NCI-H1105 treated with DMSO at 0.1 percent for 48 hours (cell line): ENCODE measurements at regions not wholly inside any gene's neighbourhood (a gene's known extent, or its start where the extent isn't known, plus 50 kb on each side); places are given as distances from the start of the nearest gene placed in this dataset.

ENCODE experiments used
- DNase-seq: peaks from one replicate; lab custom pipeline; 2025; lab: John Stamatoyannopoulos, UW

GRCh38 chr1:165025805-165026204 is 330.7 kb downstream of the LMX1A start:
- no peak for DNase-seq

- no peak for DNase-seq
Measured at GRCh38 chr1:165014753-165015152, 341.8 kb downstream of the LMX1A start.

GRCh38 chr1:165011991-165012531 is 344.5 kb downstream of the LMX1A start:
- no peak for DNase-seq

DNA sequence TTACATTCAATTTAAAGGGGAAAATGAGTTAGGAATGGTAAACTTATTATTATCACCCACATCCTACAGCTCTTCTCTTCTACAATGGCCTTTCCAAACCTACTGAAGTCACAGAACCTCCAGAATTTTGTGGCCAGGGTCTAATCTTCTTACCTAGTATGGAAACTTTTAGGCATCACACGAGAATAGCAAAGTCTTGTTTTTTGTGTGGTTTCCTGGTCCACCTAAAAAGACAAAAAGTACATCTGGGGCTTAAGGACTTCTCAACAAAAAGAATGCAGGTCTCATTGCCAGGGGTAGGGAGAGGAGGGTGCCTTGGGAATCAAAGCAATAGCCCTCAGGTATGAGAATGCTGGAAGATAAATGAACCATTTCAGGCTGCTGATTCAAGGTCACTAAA is 345.3 kb downstream of the LMX1A start:
- no peak for DNase-seq

DNA sequence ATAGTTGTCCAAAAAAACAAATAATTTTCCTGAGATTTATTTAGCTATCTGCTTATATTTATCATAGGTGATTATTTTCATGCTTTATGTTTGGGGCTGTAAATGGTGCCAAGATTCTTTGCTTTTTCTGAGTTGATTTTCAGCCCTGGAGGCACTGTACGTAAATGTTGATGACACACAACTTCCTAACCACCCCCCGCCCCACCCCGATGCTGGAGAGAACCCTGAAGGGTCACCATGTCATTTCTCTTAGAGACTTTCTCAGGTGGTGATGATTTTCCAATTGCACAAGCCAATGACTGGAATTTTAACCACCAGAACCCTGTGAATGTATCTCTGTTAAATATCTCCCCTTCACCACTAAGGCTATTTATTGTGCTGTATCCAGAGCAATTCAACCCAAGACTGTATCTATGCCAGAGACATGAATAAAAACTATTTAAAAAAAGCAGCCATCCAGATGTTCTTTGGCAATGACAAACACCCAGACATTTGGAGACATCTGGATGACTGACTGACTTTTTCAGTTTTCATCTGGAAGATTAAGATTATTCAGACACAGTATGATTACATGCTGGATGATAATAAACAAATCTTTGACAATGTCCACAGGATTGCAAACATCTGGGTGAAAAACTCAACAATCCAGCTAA is 346.0 kb downstream of the LMX1A start:
- DNase-seq = no peak

DNA sequence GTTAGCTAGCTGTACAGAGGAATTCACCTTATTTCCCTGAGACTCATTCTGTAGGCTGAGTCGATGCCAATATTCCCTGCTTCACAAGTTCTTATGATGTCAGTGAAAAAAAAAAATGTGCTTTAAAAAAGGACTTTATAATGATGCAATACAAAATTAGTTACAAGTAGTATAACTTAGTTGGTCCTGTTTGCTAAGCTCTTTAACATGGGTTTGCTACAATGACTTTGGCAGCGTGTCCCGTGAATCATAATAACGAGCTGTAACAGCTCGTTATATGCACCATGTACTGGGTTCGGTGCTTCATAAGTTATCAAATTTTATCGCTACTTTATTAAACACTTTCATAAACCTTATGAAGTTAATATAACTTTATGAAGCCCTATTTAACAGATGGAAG is 349.7 kb downstream of the LMX1A start:
- DNase-seq = no peak

DNA sequence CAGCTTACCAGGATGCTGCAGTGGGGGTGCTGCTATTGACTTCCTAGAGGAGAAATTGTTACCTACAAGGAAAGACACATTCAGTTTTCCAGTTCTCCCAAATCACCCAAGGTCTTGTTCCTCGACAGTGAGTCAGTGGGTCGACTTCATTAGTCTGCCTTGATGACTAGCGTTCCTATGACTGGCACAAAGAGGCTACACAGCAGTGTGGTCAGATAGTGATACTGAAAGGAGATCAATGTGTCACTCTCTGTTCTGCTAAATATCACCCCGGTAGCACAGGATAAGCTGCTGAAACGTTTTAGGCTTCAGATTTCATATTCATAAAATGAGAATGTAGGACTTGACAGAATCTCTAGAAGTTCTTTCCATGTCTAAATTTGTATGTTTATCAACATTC is 357.4 kb downstream of the LMX1A start:
- DNase-seq = no peak

DNA sequence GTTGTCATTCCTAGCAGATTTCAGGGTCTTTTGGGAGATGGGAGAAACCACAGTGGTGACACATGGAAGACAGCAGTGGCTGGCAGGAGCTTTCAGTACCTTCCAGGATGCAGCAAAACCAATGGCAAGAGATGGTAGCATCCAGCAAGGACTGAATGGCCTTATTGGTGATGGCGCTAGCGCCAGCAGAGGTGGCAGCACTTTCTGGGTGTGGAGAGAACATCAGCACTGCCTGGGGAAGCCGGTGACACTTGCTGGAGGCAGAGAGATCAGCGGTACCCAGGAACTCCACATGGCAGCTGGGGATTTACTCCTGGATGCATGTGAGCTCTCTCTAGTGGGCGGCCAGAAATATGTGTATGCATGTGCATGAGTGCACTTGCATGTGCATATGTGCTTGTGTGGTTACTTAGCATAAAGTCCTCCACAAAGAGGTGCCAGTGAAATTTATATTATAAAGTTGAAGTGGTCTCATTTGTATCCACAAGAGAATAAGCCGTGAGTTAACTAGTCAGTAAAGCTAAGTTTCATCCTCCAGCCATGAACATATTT is 364.7 kb downstream of the LMX1A start:
- DNase-seq = no peak

- DNase-seq = no peak
Measured at GRCh38 chr1:164983023-164983650, 373.4 kb downstream of the LMX1A start.

- no peak for DNase-seq
Measured at GRCh38 chr1:164982545-164982944, 374.0 kb downstream of the LMX1A start.

GRCh38 chr1:164977561-164977960 is 379.0 kb downstream of the LMX1A start:
- no peak for DNase-seq

- DNase-seq = peak; percentile 90
Measured at GRCh38 chr1:164971921-164972415, 384.5 kb downstream of the LMX1A start.

GRCh38 chr1:164971391-164971790 is 385.1 kb downstream of the LMX1A start:
- DNase-seq = no peak

GRCh38 chr1:164969253-164969652 is 387.3 kb downstream of the LMX1A start:
- DNase-seq = no peak

DNA sequence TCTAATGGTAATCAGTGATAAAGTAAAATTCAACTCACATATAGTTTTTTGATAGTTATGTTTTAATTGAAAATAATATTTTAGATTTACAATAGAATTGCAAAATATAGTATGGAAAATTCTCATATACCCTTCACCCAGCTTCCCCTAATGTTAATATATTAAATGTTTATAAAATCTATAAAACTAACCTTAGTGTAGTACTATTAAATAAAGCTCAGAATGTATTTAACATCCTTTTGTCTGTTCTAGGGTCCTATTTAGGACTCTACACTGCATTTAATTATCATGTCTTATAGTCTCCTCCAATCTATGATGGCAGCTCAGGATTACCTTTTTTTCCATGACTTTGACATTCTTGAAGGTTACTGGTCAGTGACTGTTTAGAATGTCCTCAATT is 389.2 kb downstream of the LMX1A start:
- no peak for DNase-seq

- no peak for DNase-seq
Measured at GRCh38 chr1:164961715-164962114, 394.8 kb downstream of the LMX1A start.

GRCh38 chr1:164958982-164959768 is 397.3 kb downstream of the LMX1A start:
- no peak for DNase-seq

DNA sequence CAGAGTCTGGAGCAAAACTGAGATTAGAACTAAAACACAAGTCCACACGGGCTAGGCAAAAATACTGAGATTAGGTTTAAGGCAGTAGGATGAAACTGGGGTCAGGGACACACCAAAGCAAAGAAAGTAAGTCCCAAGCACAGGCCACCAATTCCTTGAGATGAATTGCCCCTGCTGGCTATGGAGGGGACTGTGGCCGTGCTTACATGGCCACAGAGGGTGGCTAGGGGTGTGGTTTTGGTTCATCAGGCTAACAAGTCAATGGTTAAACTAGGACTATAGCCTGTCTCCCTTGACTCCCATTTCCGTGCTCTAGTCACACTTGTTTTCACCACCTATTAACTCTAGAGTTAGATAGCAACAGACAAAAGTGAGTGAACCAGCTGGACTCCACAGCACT is 394.8 kb downstream of the PBX1 start:
- no peak for DNase-seq

GRCh38 chr1:164953098-164953497 is 394.1 kb downstream of the PBX1 start:
- no peak for DNase-seq

DNA sequence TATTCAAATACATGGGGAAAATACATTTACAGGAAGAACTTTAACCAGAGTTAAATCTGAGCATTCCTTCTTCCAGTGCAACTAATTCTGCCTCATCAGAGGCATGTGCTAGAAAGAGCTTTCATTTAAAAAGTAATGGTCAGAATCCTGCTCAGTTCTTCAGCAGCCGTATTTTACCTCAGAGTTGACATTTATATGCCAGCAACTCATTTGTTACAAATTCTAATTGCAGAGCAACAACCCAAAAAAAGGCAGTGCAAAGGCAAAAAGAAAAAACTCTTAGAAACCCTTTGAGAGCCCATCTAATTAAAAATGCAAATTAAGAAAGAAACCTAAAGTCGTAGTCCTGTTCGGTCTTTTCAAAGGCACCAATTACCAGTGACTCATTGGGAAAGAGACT is 392.5 kb downstream of the PBX1 start:
- DNase-seq = no peak

- DNase-seq = no peak
Measured at GRCh38 chr1:164950541-164950986, 391.6 kb downstream of the PBX1 start.

- no peak for DNase-seq
Measured at GRCh38 chr1:164949771-164950471, 390.9 kb downstream of the PBX1 start.
